Kidney glomerular epithelial cell (primary cell): ENCODE measurements at regions not wholly inside any gene's neighbourhood (a gene's known extent, or its start where the extent isn't known, plus 50 kb on each side); places are given as distances from the start of the nearest gene placed in this dataset.

Source experiments
- DNase-seq: peaks from one replicate; lab custom pipeline; 2025; lab: John Stamatoyannopoulos, UW

DNA sequence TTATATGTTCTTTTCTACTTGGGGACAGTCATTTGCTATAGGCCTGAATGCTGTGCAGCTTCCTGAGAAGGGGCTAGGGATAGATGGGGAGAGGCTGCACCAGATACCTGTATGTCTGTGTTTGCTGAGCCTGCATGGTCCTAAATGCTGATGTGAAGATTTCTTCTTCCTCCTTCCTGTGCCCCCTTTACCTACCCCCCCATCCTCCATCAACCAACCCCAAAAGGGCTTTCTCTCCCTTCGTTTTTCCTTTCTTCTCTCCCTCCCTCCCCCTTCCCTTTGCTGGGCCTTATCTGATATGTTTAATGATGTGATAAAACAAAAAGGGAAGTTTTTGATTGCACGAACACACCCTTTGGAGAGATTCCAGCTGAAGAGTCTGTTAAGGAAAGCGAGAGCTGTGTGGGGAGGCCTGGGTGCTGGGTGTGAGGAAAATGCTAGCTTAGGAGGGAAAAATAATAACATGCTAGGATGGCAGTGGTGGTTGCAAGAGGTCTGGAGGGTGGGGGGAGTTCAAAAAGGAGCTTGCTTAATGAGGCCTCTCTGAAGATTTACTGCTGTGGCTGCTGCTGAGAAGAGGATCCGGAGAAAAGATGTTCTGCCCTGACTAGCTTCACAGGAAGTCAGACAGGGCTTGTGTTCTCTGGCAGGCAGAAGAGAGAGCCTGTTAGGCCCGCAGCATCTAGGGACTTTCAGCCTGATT, 101.8 kb downstream of the SAMD9 start:
- DNase-seq = peak; percentile 23

GRCh38 chr7:93015101-93015778, 102.5 kb downstream of the SAMD9 start:
- DNase-seq = no peak

GRCh38 chr7:93014410-93014809, 103.4 kb downstream of the SAMD9 start:
- DNase-seq = no peak

- DNase-seq = no peak
Measured at GRCh38 chr7:93013446-93014061, 104.2 kb downstream of the SAMD9 start.

- DNase-seq = no peak
Measured at GRCh38 chr7:93011351-93012294, 106.2 kb downstream of the SAMD9 start.

- DNase-seq = no peak
Measured at GRCh38 chr7:93008833-93009232, 108.9 kb downstream of the SAMD9 start.

DNA sequence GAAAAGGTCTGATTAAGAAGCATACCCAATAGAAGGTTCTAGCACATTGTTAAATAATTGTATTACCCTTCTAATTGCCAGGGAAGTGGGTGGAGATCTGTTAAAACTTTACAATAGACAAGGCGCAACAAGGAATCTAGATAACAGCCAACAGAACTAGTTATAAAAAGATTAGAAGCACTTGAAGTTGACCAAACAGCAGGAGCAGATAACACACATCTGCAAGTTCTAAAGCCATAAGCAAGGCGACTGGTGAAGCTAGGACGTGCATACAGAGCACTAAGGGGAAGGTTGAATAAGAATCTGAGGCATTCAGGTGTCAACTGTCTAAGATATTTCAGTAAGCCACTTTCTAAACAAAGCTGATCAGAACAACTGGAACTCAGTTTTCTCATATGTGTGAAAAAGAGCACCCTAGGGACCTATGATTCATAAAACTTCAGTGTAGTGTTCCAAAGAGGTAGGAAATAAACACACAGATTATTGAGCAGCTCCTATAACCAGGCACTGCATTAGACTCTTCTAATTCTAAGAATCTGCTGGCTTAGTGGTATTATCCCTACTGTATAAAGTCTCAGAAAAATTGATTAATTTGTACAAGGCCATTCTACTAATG, 111.2 kb downstream of the SAMD9 start:
- DNase-seq = no peak

- DNase-seq = no peak
Measured at GRCh38 chr7:93004906-93005305, 112.9 kb downstream of the SAMD9 start.

- DNase-seq = no peak
Measured at GRCh38 chr7:92997719-92998118, 120.1 kb downstream of the SAMD9 start.

- no peak for DNase-seq
Measured at GRCh38 chr7:92997152-92997551, 120.6 kb downstream of the SAMD9 start.

GRCh38 chr7:92994901-92995300, 122.9 kb downstream of the SAMD9 start:
- no peak for DNase-seq

DNA sequence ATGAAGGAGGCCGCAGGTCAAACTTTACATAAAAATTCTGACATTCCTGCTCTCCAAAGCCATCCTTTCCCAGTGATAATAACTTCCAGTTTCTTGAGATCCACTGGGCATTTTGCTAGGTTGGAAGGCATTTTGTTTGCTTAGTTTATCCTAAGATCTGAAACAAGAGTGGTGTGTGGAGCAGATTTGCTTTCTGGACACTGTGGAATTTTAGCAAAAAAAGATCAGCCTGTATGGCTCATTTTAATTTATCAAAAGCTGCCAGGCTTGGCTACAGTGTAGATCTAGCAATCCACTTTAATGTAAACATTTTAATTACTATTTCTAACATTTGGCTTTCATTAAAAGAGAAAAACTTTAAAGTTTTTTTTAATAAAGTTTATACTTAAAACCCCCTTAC, 124.8 kb downstream of the SAMD9 start:
- no peak for DNase-seq

DNA sequence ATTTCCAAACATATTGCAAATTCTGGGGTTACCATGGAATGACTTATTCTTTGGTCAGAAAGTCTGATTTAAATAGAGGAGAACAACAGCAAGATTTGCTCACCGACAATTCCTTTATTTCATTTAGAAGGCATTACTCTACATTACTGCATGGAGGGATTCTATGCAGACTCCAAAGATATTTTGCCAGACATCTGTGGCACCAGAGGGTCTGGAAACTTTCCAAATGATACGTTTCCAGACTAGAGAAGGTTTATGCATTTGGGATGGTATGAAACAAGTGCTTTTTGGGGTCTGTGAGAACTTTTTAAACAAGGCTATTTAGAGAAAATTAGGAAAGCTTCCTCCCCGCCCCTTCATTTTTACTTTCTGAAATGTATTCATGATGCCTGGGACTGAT, 125.3 kb downstream of the SAMD9 start:
- no peak for DNase-seq

DNA sequence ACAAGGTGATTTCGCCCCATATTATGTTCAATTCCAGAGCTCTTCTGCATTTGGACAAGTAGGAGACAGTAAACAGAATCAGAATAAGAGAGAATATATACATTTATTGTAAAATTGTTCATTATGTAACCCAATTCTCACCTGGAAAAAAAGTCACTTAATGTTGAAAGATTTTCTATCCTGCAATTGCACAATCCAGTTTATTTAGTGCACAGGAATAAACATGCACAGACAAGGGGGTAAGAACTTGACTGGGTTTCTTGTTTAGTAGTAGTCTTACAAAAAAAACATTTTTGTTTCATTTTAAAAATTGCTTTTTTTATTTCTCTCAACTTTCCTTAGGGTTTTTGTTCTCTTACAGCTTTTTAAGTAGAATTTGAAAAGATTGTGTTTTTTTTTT, 126.6 kb downstream of the SAMD9 start:
- no peak for DNase-seq

DNA sequence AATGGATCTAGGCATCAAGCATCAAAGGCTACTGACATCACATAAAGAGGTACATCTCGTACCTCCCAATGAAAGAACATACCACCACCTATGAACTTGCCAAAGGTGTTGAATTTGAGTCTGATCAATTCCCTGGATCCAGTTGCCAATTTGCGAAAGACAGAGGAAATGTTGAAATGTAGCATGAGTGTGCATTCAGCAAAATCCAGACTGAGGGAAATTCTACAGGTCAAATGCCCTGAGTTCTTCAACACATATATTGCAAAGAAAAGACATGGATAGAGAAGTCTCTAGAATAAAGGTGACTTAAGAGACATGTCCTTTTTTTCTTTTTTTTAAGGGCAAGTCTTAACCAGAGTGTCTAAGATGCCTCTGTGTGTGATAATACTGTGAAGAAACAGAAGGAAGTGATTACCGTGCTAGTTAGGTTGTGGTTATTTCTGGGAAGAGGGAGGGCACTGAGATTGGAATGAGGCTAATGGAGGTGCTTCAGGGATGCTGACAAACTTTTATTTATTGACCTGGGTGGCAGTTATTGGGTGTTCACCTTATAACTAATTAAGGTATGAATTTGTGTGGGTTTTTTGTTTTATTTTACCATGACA, 128.7 kb downstream of the SAMD9 start:
- DNase-seq = no peak

DNA sequence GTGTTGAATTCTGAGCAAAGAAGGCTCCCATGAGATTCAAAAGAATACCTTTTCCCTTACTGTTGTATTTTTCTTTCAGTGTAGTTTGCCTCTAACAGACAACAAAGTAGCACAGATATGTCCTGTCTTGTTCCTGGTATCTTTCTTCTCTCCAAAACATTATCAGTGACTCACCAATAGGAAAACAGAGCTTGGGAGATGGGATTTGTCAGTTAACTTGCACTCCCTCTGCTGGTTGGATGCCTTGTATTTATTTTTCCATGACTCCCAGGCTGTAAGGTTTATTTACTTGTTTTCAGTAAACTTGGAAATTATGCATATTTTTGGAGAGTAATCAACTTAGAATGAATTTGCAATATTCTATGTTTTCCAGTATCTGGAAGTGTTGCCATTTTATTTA, 129.7 kb downstream of the SAMD9 start:
- peak; percentile 68 for DNase-seq

- no peak for DNase-seq
Measured at GRCh38 chr7:92987538-92987937, 130.2 kb downstream of the SAMD9 start.

DNA sequence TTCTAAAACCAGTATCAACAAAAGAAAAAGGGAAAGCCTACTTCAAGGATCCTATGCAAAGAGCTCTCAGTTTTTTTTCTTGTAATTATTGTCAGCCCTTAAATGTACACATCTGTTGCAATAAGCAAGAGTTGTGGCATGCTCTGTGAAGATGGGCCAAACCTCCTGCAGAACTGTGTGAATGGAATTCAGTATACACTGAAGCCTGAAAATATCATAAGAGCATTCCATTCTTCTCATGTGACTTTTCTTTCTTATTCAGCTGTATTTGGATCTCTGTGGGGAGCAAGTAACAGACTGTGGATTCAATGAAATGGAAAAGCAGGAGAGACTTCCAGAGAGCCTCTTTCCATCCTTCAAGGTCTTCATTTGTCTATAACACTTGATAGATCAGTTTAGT, 130.7 kb downstream of the SAMD9 start:
- DNase-seq = no peak

- no peak for DNase-seq
Measured at GRCh38 chr7:92982928-92983327, 134.9 kb downstream of the SAMD9 start.

DNA sequence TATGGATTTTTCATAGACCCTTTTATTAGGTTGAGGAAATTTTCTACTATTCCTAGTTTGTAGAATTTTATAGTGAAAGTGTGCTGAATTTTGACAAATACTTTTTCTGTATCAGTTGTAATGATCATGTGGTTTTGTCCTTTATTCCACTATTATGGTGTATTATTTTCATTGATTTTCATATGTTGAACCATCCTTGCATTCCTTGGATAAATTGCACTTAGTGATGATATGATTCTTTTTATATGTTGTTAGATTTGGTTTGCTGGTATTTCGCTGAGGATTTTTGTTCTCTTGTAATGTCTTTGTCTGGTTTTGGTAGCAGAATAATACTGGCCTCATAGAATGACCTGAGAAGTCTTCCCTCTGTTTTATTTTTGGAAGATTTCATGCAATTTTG, 140.6 kb upstream of the CDK6 start:
- no peak for DNase-seq

DNA sequence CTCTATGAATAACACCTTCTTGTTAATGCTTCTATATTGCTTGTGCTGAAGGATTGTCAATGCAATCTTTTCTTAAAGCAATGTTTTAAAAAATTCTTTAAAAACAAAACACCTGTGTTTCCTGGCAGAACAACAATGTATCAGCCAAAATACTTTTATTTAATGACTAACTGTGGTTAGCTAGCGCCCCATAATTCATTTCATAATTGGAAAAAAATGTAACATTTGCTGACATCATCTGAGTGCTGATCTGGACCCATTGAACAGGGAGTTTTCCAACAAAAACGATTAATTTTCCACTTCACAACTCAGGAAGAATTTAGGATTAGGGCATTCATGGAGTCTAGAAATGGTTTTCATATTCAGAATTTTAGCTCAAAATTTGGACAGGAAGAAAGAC, 137.6 kb upstream of the CDK6 start:
- DNase-seq = peak; percentile 14
